ENCODE measurements at regions not wholly inside any gene's neighbourhood (a gene's known extent, or its start where the extent isn't known, plus 50 kb on each side); places are given as distances from the start of the nearest gene placed in this dataset.

DNA sequence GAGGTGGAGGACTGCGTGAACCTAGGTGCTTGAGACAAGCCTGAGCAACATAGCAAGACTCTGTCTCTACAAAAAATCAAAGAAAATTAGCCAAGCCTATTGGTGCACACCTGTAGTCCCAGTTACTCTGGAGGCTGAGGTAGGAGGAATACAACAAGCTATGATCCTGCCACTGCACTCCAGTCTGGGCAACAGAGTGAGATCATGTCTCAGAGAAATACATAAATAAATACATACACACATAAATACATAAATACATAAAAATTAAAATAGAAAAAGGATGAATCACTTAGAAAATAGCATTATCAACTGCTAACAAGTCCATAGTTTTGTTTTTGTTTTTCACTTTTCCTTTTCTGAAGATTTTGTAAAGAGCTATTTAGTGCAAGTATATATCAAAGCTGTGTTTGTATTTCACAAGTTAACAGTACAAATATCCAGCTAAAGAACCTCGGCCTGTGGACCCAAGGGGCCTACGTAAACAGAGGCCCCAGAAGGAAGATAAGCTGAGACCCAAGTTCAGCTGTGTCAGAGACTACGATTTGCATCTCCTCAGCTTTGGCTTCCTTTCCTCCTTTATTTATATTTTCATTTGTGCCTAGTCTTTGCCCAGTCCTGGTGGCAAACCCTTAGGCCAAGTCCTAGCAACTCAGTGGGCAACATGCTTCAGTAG lies 67.1 kb upstream of the ROBO2 start:
- TF ChIP-seq POLR2A (IDR thresholded peaks at IDR 0.05; ENCODE audit: low read depth, low read length) (no peak), POLR2AphosphoS5 (IDR thresholded peaks at IDR 0.05; ENCODE audit: low read depth, low read length) (no peak), TAF1 (IDR thresholded peaks at IDR 0.05; ENCODE audit: low read depth, low read length) (no peak), PAX5 (IDR thresholded peaks at IDR 0.05; ENCODE audit: insufficient read depth, low read length, severe bottlenecking) (no peak)
